ENCODE measurements at regions not wholly inside any gene's neighbourhood (a gene's known extent, or its start where the extent isn't known, plus 50 kb on each side); places are given as distances from the start of the nearest gene placed in this dataset.
"Not testable (repeated sequence)": the region's sequence is repeated elsewhere in the genome, so short reads cannot be mapped to it uniquely, and the experiment has no call there.

DNA sequence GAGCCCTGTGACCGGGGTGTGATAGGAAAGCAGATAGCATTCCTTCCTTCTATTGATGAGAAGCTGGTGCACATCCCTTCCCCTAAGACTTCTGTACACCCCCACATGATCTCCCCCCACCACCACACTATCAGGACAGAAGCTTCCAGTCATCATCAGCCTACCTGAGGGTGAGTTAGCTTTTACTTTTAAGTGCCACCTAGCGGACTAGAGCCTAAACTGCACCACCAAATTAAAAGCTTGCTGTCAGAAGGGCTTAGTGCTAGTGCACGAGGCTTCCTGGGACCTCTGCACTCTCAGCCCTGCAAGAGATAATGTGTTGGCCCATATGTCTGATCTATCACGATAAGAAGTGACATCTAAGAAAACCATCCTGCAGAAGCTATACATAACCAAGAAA is 181.7 kb downstream of the SPIN4 start:
- H3K36me3 Mint-ChIP-seq (ENCODE audit: insufficient read depth); DNase-seq (ENCODE audit: low spot score in 2 of 2); H3K27ac Mint-ChIP-seq (ENCODE audit: low read depth); H3K4me1 Mint-ChIP-seq; H3K27me3 Mint-ChIP-seq; H3K9me3 Mint-ChIP-seq; H3K4me3 Mint-ChIP-seq; ATAC-seq (replicated peaks; ENCODE audit: extremely low read depth, poor library complexity, severe bottlenecking): not testable (repeated sequence)

DNA sequence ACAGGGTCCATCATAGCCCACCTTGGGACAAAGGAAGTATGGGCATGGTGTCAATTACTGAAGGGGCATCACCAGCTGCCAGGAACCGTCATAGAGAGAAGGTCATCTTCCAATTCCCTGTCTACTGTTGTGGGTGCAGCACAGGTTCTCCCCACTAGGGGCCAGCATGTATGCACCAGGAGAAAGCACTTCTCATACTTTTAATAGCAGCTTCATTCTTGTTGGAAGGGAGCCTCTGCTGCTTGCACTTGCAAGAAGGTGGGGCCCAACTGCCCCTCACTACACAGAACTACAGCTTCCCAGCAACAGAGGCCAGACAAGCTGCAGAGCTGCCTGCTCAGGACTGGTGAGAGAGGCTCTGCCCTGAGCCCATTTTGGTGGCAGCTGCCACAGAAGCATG is 182.2 kb downstream of the SPIN4 start:
- not testable (repeated sequence) for DNase-seq (ENCODE audit: low spot score in 2 of 2); H3K27ac Mint-ChIP-seq (ENCODE audit: low read depth); H3K4me1 Mint-ChIP-seq; ATAC-seq (replicated peaks; ENCODE audit: extremely low read depth, poor library complexity, severe bottlenecking); H3K27me3 Mint-ChIP-seq; H3K9me3 Mint-ChIP-seq; H3K36me3 Mint-ChIP-seq (ENCODE audit: insufficient read depth); H3K4me3 Mint-ChIP-seq

DNA sequence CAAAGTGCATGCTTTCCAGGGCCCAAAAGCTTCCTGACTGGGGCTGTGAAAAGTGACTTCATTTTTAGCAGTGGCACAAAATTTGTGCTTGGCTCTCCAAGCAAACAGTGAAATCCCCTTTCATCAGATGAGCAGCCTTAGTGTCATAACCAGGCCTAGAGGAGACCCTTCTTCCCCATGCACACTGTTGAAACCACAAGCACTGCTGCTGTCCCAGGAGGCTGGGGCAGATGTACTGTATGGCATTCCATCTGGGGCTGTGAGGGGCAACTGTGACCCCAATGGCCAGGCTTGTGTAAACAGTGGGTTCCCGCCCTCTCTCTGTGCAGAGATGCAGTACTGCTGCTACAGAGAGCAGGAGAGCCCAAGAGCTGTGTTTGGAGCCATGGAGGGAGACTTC is 184.1 kb downstream of the SPIN4 start:
- not testable (repeated sequence) for DNase-seq (ENCODE audit: low spot score in 2 of 2); H3K9me3 Mint-ChIP-seq; H3K27me3 Mint-ChIP-seq; H3K4me3 Mint-ChIP-seq; H3K4me1 Mint-ChIP-seq; ATAC-seq (replicated peaks; ENCODE audit: extremely low read depth, poor library complexity, severe bottlenecking); H3K27ac Mint-ChIP-seq (ENCODE audit: low read depth); H3K36me3 Mint-ChIP-seq (ENCODE audit: insufficient read depth)

DNA sequence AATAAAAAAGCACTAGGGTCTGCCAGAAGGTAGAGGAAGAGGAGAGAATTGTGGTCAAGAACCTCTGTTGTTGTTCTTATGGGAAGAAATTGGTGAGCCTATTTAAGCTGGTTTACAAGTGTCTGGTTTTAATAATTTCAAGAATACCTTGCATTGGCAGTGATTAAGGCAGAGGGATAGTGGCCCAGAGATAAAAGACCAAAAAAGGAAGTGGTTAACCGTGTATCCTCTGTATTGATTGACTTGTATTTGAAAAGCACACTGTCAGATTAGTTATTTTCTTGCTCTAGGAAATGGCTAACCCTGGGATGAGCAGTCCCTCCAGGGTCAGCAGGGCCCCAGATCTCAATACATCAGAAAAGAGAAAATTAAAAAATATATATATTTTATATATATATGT is 190.1 kb downstream of the SPIN4 start:
- not testable (repeated sequence) for H3K27ac Mint-ChIP-seq (ENCODE audit: low read depth); H3K4me3 Mint-ChIP-seq; H3K4me1 Mint-ChIP-seq; H3K9me3 Mint-ChIP-seq; DNase-seq (ENCODE audit: low spot score in 2 of 2); ATAC-seq (replicated peaks; ENCODE audit: extremely low read depth, poor library complexity, severe bottlenecking); H3K36me3 Mint-ChIP-seq (ENCODE audit: insufficient read depth); H3K27me3 Mint-ChIP-seq

DNA sequence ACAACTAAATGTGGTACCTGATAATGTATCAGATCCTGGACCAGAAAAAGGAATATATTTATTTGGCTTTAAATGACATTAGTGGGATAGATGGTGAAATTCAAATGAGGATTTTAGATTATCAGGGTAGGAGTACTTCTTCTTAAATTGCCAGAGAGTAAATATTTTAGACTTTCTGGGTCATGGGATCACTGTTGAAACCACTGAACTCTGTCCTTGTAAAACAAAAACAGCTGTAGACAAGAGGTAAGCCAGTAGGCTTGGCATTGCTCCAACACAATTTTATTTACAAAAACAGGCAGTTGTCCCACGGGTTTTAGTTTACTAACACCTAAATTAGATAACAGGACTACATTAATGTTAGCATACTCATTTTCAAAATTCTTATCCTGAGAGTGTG is 190.8 kb downstream of the SPIN4 start:
- ATAC-seq (replicated peaks; ENCODE audit: extremely low read depth, poor library complexity, severe bottlenecking); H3K36me3 Mint-ChIP-seq (ENCODE audit: insufficient read depth); H3K4me1 Mint-ChIP-seq; H3K4me3 Mint-ChIP-seq; H3K27ac Mint-ChIP-seq (ENCODE audit: low read depth); H3K27me3 Mint-ChIP-seq; H3K9me3 Mint-ChIP-seq; DNase-seq (ENCODE audit: low spot score in 2 of 2): not testable (repeated sequence)

DNA sequence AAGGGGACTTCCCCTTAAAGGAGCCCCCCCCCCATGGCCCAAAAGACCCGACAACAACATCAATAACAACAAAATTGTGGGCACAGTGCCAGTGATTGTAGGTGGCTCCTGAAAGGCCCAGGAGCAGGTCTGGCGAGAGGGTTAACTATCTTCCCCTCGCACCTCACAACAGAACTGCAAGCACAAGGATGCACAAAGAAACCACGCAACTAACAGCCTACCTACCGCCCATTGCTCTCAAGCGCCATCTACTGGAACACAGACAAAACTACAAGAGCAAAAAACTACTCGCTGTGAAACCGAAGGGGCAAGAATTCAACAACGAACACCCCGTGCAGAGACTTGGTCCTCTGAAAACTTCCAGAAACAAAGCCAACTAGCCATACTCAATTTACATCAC is 205.6 kb downstream of the SPIN4 start:
- not testable (repeated sequence) for H3K9me3 Mint-ChIP-seq; H3K4me3 Mint-ChIP-seq; H3K36me3 Mint-ChIP-seq (ENCODE audit: insufficient read depth); H3K4me1 Mint-ChIP-seq; H3K27ac Mint-ChIP-seq (ENCODE audit: low read depth); H3K27me3 Mint-ChIP-seq; DNase-seq (ENCODE audit: low spot score in 2 of 2); ATAC-seq (replicated peaks; ENCODE audit: extremely low read depth, poor library complexity, severe bottlenecking)

DNA sequence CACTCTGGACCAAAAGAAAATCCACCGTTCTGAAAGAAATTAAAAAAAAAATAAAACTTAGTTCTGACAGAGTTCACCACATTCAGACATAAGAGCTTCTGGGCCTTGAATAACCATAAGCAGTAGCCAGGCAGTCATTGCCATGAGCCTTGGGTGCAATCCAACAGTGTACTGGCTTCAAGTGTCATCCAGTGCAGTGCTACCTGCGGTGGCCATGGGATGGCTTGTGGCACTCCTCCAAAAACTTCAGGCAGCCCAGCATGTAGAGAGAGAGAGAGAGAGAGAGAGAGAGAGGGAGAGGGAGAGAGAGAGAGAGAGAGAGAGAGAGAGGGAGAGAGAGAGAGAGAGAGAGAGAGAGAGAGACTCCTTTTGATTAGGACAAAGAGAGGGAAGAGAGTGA is 208.5 kb downstream of the SPIN4 start:
- not testable (repeated sequence) for ATAC-seq (replicated peaks; ENCODE audit: extremely low read depth, poor library complexity, severe bottlenecking)

DNA sequence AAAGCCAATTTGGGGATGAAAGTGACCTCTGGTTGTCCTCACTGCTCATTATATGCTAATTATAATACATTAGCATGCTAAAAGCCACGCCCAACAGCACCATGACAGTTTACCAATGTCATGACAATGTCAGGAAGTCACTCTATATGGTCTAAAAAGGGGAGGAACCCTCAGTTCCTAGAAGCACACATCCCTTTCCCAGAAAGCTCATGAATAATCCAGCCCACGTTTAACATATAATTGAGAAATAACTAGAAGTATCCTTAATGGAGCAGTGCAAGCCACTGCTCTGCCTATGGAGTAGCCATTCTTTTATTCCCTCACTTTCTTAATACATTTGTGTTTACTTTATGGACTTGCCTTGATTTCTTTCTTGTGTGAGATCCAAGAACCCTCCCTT is 215.3 kb downstream of the SPIN4 start:
- not testable (repeated sequence) for H3K4me1 Mint-ChIP-seq; H3K27me3 Mint-ChIP-seq; H3K36me3 Mint-ChIP-seq (ENCODE audit: insufficient read depth); H3K9me3 Mint-ChIP-seq; H3K27ac Mint-ChIP-seq (ENCODE audit: low read depth); H3K4me3 Mint-ChIP-seq; DNase-seq (ENCODE audit: low spot score in 2 of 2); ATAC-seq (replicated peaks; ENCODE audit: extremely low read depth, poor library complexity, severe bottlenecking)

More for the DNA sequence above, 208.5 kb downstream of the SPIN4 start:
- not testable (repeated sequence) for DNase-seq (ENCODE audit: low spot score in 2 of 2); H3K4me1 Mint-ChIP-seq; H3K27ac Mint-ChIP-seq (ENCODE audit: low read depth); H3K9me3 Mint-ChIP-seq; H3K27me3 Mint-ChIP-seq; H3K36me3 Mint-ChIP-seq (ENCODE audit: insufficient read depth); H3K4me3 Mint-ChIP-seq

DNA sequence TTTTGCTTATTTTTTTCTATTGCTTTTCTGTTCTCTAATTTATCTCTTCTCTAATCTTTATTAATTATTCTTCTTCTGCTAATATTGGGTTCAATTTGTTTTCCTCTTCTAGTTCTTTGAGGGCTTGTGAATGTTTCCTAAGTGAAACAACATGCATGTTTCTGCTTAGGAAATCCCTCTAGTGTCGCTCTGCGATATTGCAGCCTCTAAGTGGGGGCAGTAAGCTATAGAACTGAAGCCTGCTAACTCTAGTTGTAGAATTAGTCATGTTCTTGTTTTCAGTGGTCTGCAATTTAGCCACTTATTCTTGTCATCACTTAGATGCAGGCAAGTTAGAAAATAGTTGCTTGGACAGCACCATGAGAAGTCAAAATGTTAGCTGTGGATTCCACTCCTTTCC is 222.6 kb downstream of the SPIN4 start:
- Mint-ChIP-seq H3K36me3 (ENCODE audit: insufficient read depth) (no peaks in the 10 kb centered on the region), H3K9me3 (no peaks in the 10 kb centered on the region), H3K4me3 (no peak overlapping the region), H3K27me3 (no peaks in the 10 kb centered on the region), H3K27ac (ENCODE audit: low read depth) (no peak overlapping the region), H3K4me1 (no peaks in the 10 kb centered on the region)
- ATAC-seq (replicated peaks; ENCODE audit: extremely low read depth, poor library complexity, severe bottlenecking) (no peak), DNase-seq (ENCODE audit: low spot score in 2 of 2) (no peak)

DNA sequence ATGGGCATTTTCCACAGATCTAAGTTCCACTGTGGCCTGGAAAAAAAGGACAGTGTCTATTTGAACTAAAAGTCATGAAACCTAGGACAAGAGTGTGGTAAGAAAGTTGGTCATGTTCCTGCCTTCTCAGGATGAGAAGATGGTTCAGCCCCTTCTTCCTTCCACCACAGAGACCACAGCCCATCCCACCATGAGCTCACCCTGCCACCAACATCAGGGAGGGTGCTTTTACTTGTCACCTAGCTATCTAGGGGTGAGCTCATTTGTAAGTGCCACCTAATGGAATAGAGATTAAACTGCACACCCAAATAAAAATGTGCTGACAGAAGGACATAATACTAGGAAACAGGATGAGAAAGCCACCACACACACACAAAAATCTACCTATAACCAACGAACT is 235.9 kb downstream of the SPIN4 start:
- no peaks in the 10 kb centered on the region for H3K4me1 Mint-ChIP-seq
- no peak overlapping the region for H3K27ac Mint-ChIP-seq (ENCODE audit: low read depth)
- H3K4me3 Mint-ChIP-seq = no peak overlapping the region
- H3K9me3 Mint-ChIP-seq = no peaks in the 10 kb centered on the region
- DNase-seq (ENCODE audit: low spot score in 2 of 2) = no peak
- ATAC-seq (replicated peaks; ENCODE audit: extremely low read depth, poor library complexity, severe bottlenecking) = no peak
- no peaks in the 10 kb centered on the region for H3K27me3 Mint-ChIP-seq
- H3K36me3 Mint-ChIP-seq (ENCODE audit: insufficient read depth) = no peaks in the 10 kb centered on the region

DNA sequence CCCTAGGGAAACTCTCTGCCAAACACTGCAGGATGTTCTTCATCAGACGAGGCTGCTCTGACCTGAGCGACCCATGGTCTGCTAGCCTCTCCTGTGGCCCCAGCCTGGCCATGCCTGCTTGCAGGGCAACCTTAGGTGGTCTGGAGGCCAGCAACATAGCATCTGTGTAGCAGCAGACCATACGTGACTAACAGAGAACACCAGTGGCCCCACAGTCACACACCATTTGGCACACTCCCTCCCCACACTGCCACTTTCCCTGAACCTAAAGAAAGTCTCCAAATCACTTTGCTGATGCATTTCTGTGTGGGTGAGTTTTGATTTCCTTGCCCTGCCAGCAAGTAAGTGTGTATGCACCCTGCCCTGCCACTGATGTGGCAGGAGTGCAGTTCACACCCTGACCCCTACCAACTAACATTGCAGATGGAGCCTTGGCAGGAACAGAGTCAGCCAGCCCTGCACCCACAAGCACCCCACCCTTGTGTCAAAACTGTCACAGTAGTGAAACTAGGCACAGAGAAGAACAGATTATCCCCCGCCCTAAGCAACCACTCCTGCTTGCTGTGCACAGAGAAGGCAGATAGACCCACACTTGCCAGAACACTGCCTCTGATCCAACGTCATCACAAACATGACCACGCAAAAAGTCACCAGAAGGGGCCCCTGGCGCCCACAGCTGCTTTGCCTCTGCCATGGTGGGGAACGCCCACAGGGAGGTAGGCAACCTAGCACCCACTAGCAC is 249.1 kb downstream of the SPIN4 start:
- DNase-seq (ENCODE audit: low spot score in 2 of 2) (no peak), ATAC-seq (replicated peaks; ENCODE audit: extremely low read depth, poor library complexity, severe bottlenecking) (no peak)
- Mint-ChIP-seq H3K4me1 (no peaks in the 10 kb centered on the region), H3K4me3 (no peak overlapping the region), H3K27ac (ENCODE audit: low read depth) (no peak overlapping the region), H3K9me3 (peaks cover 6% of the 10 kb centered on the region), H3K36me3 (ENCODE audit: insufficient read depth) (no peaks in the 10 kb centered on the region), H3K27me3 (no peaks in the 10 kb centered on the region)

DNA sequence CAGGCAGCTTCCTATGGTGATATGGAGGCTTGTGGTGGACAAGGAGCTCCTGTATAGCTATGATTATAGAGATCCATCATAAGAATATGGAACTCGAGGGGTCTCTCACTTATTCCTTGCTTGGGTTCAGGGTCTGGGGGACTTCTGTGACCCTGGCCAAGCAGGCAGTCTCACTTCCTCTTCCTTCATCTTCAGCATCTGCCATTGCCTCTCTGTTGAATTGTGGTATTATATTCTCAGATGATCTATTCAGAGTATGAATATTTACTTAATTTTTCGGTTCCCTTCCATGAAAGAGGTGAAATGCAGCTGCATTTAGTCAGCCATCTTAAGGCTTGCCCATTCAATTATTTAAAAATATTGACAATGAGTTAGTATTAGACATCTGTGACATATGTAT is 292.9 kb downstream of the SPIN4 start:
- H3K36me3 Mint-ChIP-seq (ENCODE audit: insufficient read depth) = no peaks in the 10 kb centered on the region
- H3K4me3 Mint-ChIP-seq = no peak overlapping the region
- no peak for DNase-seq (ENCODE audit: low spot score in 2 of 2)
- H3K27me3 Mint-ChIP-seq = no peaks in the 10 kb centered on the region
- no peaks in the 10 kb centered on the region for H3K9me3 Mint-ChIP-seq
- no peaks in the 10 kb centered on the region for H3K4me1 Mint-ChIP-seq
- no peak for ATAC-seq (replicated peaks; ENCODE audit: extremely low read depth, poor library complexity, severe bottlenecking)
- H3K27ac Mint-ChIP-seq (ENCODE audit: low read depth) = no peak overlapping the region

DNA sequence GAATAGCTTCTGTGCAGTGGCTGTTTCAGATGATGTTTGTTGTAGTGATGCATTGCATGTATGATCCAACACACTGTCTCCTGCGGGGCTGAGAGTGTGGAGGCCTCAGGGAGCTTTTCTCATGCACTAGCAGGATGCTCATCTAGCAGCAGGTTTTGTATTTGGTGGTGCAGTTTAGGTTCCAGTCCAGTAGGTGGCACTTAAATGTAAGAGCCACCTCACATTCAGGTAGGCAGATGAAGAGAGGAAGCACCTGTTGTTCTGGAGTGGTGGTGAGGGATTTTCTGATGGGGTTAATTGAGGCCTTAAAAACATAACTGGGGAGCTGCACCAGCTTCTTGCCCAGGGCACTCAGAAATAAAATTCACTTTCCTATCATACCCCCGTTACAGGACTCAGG is 300.9 kb downstream of the SPIN4 start:
- H3K9me3 Mint-ChIP-seq = no peaks in the 10 kb centered on the region
- ATAC-seq (replicated peaks; ENCODE audit: extremely low read depth, poor library complexity, severe bottlenecking) (no peak), DNase-seq (ENCODE audit: low spot score in 2 of 2) (no peak)
- H3K36me3 Mint-ChIP-seq (ENCODE audit: insufficient read depth) = no peaks in the 10 kb centered on the region
- H3K27me3 Mint-ChIP-seq = no peaks in the 10 kb centered on the region
- no peaks in the 10 kb centered on the region for H3K4me1 Mint-ChIP-seq
- H3K27ac Mint-ChIP-seq (ENCODE audit: low read depth) = no peak overlapping the region
- H3K4me3 Mint-ChIP-seq = no peak overlapping the region

DNA sequence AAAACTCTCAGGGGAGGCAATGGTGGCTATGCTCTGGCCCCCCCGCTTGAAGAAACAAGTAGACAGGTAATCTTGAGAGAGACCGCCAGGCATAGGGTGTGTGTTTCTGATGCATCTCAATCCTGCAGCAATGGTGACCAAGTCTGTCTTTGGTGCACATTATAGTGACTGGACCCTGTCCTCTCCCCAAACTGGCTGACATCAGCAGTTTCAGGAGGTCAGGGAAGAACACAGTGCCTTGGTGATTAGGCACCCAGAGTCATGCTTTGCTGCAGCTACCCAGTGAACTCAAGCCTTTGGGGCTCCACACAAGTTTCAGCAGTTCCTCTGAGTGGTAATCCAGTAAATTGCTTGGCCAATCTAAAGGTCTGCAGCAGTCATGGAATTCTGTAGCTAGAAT is 318.3 kb downstream of the SPIN4 start:
- Mint-ChIP-seq H3K36me3 (ENCODE audit: insufficient read depth) (no peaks in the 10 kb centered on the region), H3K27ac (ENCODE audit: low read depth) (no peak overlapping the region), H3K27me3 (no peaks in the 10 kb centered on the region), H3K9me3 (peaks cover 5% of the 10 kb centered on the region), H3K4me3 (no peak overlapping the region), H3K4me1 (no peaks in the 10 kb centered on the region)
- DNase-seq (ENCODE audit: low spot score in 2 of 2) (no peak), ATAC-seq (replicated peaks; ENCODE audit: extremely low read depth, poor library complexity, severe bottlenecking) (no peak)

Data from central memory CD8-positive, alpha-beta T cell (primary cell).